Ishikawa (cell line): ENCODE measurements at regions not wholly inside any gene's neighbourhood (a gene's known extent, or its start where the extent isn't known, plus 50 kb on each side); places are given as distances from the start of the nearest gene placed in this dataset.

Experiments used
- CEBPB ChIP-seq: IDR thresholded peaks from 2 replicates; pipeline ENCODE4 v1.6.1; 2012
- CREB1 ChIP-seq: IDR thresholded peaks from 2 replicates; pipeline ENCODE4 v1.6.1; 2012; ENCODE audit warnings: low read depth
- EGR1 ChIP-seq: IDR thresholded peaks from 2 replicates; pipeline ENCODE4 v1.6.1; 2012
- EP300 ChIP-seq: IDR thresholded peaks from 2 replicates; pipeline ENCODE4 v1.6.1; 2012; ENCODE audit warnings: borderline replicate concordance
- MAX ChIP-seq: IDR thresholded peaks from 2 replicates; pipeline ENCODE4 v1.6.1; 2012
- NFIC ChIP-seq: IDR thresholded peaks from 2 replicates; pipeline ENCODE4 v1.6.1; 2012
- RAD21 ChIP-seq: IDR thresholded peaks from 2 replicates; pipeline ENCODE4 v1.6.1; 2012; ENCODE audit warnings: low read depth
- TCF12 ChIP-seq: IDR thresholded peaks from 2 replicates; pipeline ENCODE4 v1.6.1; 2012; ENCODE audit warnings: low read depth
- TEAD4 ChIP-seq: IDR thresholded peaks from 2 replicates; pipeline ENCODE4 v1.6.1; 2012
- USF1 ChIP-seq: IDR thresholded peaks from 2 replicates; pipeline ENCODE4 v1.6.1; 2012
- YY1 ChIP-seq: IDR thresholded peaks from 2 replicates; pipeline ENCODE4 v1.6.1; 2012; ENCODE audit warnings: low read depth
- ZBTB7A ChIP-seq: IDR thresholded peaks from 2 replicates; pipeline ENCODE4 v1.6.1; 2012; ENCODE audit warnings: low read depth
- TF ChIP-seq, protein P1 (sequence below): IDR thresholded peaks from 2 replicates; pipeline ENCODE4 v1.6.1; 2012; ENCODE audit warnings: low read depth, mild to moderate bottlenecking

DNA sequence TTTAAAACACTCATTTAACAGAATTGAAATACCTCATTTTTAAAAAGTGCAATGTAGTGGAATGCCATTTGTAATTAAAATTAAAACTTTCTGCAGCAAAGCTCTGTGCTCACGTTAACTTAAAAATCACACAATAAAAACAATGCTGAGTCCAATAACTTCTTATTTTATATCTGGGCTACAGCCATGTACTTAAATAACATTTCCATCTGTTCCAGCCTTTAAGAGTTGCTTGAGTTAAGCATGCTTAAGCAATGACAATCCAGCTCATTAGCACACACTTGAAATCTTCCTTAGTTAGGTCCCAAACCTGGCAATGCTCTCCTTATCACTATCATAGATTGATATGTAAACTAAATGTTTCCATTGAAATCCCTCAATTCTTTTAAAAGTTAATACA, 132.3 kb upstream of the CDH12 start:
- TF ChIP-seq, protein P1, sequence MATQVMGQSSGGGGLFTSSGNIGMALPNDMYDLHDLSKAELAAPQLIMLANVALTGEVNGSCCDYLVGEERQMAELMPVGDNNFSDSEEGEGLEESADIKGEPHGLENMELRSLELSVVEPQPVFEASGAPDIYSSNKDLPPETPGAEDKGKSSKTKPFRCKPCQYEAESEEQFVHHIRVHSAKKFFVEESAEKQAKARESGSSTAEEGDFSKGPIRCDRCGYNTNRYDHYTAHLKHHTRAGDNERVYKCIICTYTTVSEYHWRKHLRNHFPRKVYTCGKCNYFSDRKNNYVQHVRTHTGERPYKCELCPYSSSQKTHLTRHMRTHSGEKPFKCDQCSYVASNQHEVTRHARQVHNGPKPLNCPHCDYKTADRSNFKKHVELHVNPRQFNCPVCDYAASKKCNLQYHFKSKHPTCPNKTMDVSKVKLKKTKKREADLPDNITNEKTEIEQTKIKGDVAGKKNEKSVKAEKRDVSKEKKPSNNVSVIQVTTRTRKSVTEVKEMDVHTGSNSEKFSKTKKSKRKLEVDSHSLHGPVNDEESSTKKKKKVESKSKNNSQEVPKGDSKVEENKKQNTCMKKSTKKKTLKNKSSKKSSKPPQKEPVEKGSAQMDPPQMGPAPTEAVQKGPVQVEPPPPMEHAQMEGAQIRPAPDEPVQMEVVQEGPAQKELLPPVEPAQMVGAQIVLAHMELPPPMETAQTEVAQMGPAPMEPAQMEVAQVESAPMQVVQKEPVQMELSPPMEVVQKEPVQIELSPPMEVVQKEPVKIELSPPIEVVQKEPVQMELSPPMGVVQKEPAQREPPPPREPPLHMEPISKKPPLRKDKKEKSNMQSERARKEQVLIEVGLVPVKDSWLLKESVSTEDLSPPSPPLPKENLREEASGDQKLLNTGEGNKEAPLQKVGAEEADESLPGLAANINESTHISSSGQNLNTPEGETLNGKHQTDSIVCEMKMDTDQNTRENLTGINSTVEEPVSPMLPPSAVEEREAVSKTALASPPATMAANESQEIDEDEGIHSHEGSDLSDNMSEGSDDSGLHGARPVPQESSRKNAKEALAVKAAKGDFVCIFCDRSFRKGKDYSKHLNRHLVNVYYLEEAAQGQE: no peak
- TF ChIP-seq USF1 (no peak), CEBPB (no peak), TCF12 (no peak), CREB1 (no peak), MAX (no peak), NFIC (no peak), TEAD4 (no peak), EP300 (no peak), ZBTB7A (no peak), YY1 (no peak), EGR1 (no peak), RAD21 (no peak)
